Gastrocnemius medialis (tissue), 4 donors: ENCODE measurements at regions not wholly inside any gene's neighbourhood (a gene's known extent, or its start where the extent isn't known, plus 50 kb on each side); places are given as distances from the start of the nearest gene placed in this dataset.

Experiments
- CTCF ChIP-seq, 5 experiments: fragments of 450-650 bp in 3 of 5; fragments of 200-600 bp in 2 of 5; sonication (generic) in 2 of 5; IDR thresholded peaks in 4 of 5; conservative IDR thresholded peaks in 1 of 5; 1 replicate in 4 of 5; 2 replicates in 1 of 5; pipeline ENCODE4 v1.5.1; 2016 to 2019; ENCODE audit warnings: antibody characterized with exemption in 5 of 5, mild to moderate bottlenecking in 3 of 5, moderate library complexity in 3 of 5
- POLR2A ChIP-seq, 2 donors: fragments of 450-650 bp; IDR thresholded peaks; one replicate each; pipeline ENCODE4 v1.6.1; 2017; ENCODE audit warnings: antibody characterized with exemption in 2 of 2, mild to moderate bottlenecking in 2 of 2, moderate library complexity in 2 of 2

- TF ChIP-seq CTCF (IDR thresholded peaks at IDR 0.05 in 4 of 5, conservative IDR thresholded peaks at IDR 0.05 in 1 of 5) (no peak), POLR2A (IDR thresholded peaks at IDR 0.05) (no peak)
Measured at GRCh38 chr13:47144782-47145181, 247.9 kb upstream of the HTR2A start.
